WTC11 (cell line): ENCODE measurements at regions not wholly inside any gene's neighbourhood (a gene's known extent, or its start where the extent isn't known, plus 50 kb on each side); places are given as distances from the start of the nearest gene placed in this dataset.

Experiments used
- ATAC-seq: fragments of 200-7000 bp; cut with Tn5 transposase; 2 replicates; pipeline ENCODE4 v1.10.0; 2021; ENCODE audit warnings: mild to moderate bottlenecking, moderate library complexity
- CTCF ChIA-PET: fragments of 300-600 bp; sonication (Branson Sonifier 250); formaldehyde crosslinking; loops from one replicate; lab custom pipeline; 2021; ENCODE audit warnings: antibody characterized with exemption; lab: Charles Lee
- POLR2A ChIA-PET: fragments of 350-600 bp; sonication (Branson Sonifier 250); formaldehyde crosslinking; loops from one replicate; lab custom pipeline; 2021; ENCODE audit warnings: antibody characterized with exemption; lab: Charles Lee
- DNase-seq: peaks from one replicate; pipeline ENCODE4 v3.0.0; 2021; ENCODE audit warnings: low spot score
- H3K27ac Mint-ChIP-seq: 2 replicates; pipeline ENCODE4 v1.8.0; 2021; ENCODE audit warnings: mixed read lengths
- H3K27me3 Mint-ChIP-seq: 2 replicates; pipeline ENCODE4 v1.8.0; 2021; ENCODE audit warnings: low read depth, mild to moderate bottlenecking, moderate library complexity, mixed read lengths
- H3K36me3 Mint-ChIP-seq: 2 replicates; pipeline ENCODE4 v1.8.0; 2021; ENCODE audit warnings: mixed read lengths
- H3K4me1 Mint-ChIP-seq: 2 replicates; pipeline ENCODE4 v1.8.0; 2022; ENCODE audit warnings: mixed read lengths
- H3K4me3 Mint-ChIP-seq: 2 replicates; pipeline ENCODE4 v1.8.0; 2021; ENCODE audit warnings: mild to moderate bottlenecking, moderate library complexity, mixed read lengths
- H3K9me3 Mint-ChIP-seq: 2 replicates; pipeline ENCODE4 v1.8.0; 2021; ENCODE audit warnings: mixed read lengths
- CREM ChIP-seq: sonication (generic); formaldehyde crosslinking; IDR thresholded peaks from 2 replicates; pipeline ENCODE4 v1.8.1; 2022; ENCODE audit warnings: mild to moderate bottlenecking, missing genetic modification reagents, moderate library complexity
- GABPB1 ChIP-seq: sonication (generic); formaldehyde crosslinking; IDR thresholded peaks from 2 replicates; pipeline ENCODE4 v1.8.1; 2023; ENCODE audit warnings: mild to moderate bottlenecking, missing genetic modification reagents
- MXD4 ChIP-seq: fragments of 250-450 bp; sonication (Bioruptor Pico); IDR thresholded peaks from 2 replicates; pipeline ENCODE4 v1.8.0; 2021; ENCODE audit warnings: mild to moderate bottlenecking, moderate library complexity, borderline replicate concordance
- NFATC4 ChIP-seq: fragments of 250-450 bp; sonication (Bioruptor Pico); IDR thresholded peaks from 2 replicates; pipeline ENCODE4 v1.9.0; 2021; ENCODE audit warnings: mild to moderate bottlenecking
- NR2C2 ChIP-seq: sonication (generic); formaldehyde crosslinking; IDR thresholded peaks from 2 replicates; pipeline ENCODE4 v1.8.0; 2022; ENCODE audit warnings: mild to moderate bottlenecking, missing genetic modification reagents
- OVOL2 ChIP-seq: fragments of 250-450 bp; sonication (Bioruptor Pico); IDR thresholded peaks from 2 replicates; pipeline ENCODE4 v1.9.0; 2021; ENCODE audit warnings: mild to moderate bottlenecking, borderline replicate concordance
- RELA ChIP-seq: sonication (generic); formaldehyde crosslinking; IDR thresholded peaks from 2 replicates; pipeline ENCODE4 v1.8.1; 2022; ENCODE audit warnings: missing genetic modification reagents, mild to moderate bottlenecking, borderline replicate concordance
- SMAD3 ChIP-seq: sonication (generic); formaldehyde crosslinking; IDR thresholded peaks from 2 replicates; pipeline ENCODE4 v1.8.0; 2022; ENCODE audit warnings: missing genetic modification reagents, mild to moderate bottlenecking, borderline replicate concordance
- TP53 ChIP-seq: sonication (generic); formaldehyde crosslinking; IDR thresholded peaks from 2 replicates; pipeline ENCODE4 v1.8.1; 2023; ENCODE audit warnings: mild to moderate bottlenecking, missing genetic modification reagents
- ZNF138 ChIP-seq: sonication (generic); formaldehyde crosslinking; conservative IDR thresholded peaks from 2 replicates; pipeline ENCODE4 v1.8.1; 2022; ENCODE audit warnings: mild to moderate bottlenecking, moderate library complexity, missing genetic modification reagents
- ZNF232 ChIP-seq: sonication (generic); formaldehyde crosslinking; IDR thresholded peaks from 2 replicates; pipeline ENCODE4 v1.8.0; 2022; ENCODE audit warnings: mild to moderate bottlenecking, missing genetic modification reagents
- ZNF263 ChIP-seq: sonication (generic); formaldehyde crosslinking; IDR thresholded peaks from 2 replicates; pipeline ENCODE4 v1.8.1; 2022; ENCODE audit warnings: low read depth, mild to moderate bottlenecking, moderate library complexity, missing genetic modification reagents
- ZNF416 ChIP-seq: fragments of 250-450 bp; sonication (Bioruptor Pico); IDR thresholded peaks from 2 replicates; pipeline ENCODE4 v1.9.0; 2021; ENCODE audit warnings: mild to moderate bottlenecking, inconsistent platforms
- TF ChIP-seq, protein P1 (sequence below): sonication (generic); formaldehyde crosslinking; IDR thresholded peaks from 2 replicates; pipeline ENCODE4 v1.8.0; 2023; ENCODE audit warnings: mild to moderate bottlenecking, missing genetic modification reagents
- TF ChIP-seq, protein P2 (sequence below): fragments of 250-450 bp; sonication (Bioruptor Pico); IDR thresholded peaks from 2 replicates; pipeline ENCODE4 v1.9.0; 2021; ENCODE audit warnings: moderate library complexity, mild to moderate bottlenecking, inconsistent platforms, borderline replicate concordance
- TF ChIP-seq, protein P3 (sequence below): sonication (generic); formaldehyde crosslinking; IDR thresholded peaks from 2 replicates; pipeline ENCODE4 v1.8.1; 2023; ENCODE audit warnings: mild to moderate bottlenecking, missing genetic modification reagents, borderline replicate concordance
- TF ChIP-seq, protein P4 (sequence below): sonication (generic); formaldehyde crosslinking; IDR thresholded peaks from 2 replicates; pipeline ENCODE4 v1.8.1; 2023; ENCODE audit warnings: mild to moderate bottlenecking, moderate library complexity, missing genetic modification reagents
- TF ChIP-seq, protein P5 (sequence below): fragments of 250-450 bp; sonication (Bioruptor Pico); IDR thresholded peaks from 2 replicates; pipeline ENCODE4 v1.9.0; 2021; ENCODE audit warnings: mild to moderate bottlenecking
- TF ChIP-seq, protein P6 (sequence below): sonication (generic); formaldehyde crosslinking; IDR thresholded peaks from 2 replicates; pipeline ENCODE4 v1.8.0; 2023; ENCODE audit warnings: missing genetic modification reagents, mild to moderate bottlenecking, borderline replicate concordance

DNA sequence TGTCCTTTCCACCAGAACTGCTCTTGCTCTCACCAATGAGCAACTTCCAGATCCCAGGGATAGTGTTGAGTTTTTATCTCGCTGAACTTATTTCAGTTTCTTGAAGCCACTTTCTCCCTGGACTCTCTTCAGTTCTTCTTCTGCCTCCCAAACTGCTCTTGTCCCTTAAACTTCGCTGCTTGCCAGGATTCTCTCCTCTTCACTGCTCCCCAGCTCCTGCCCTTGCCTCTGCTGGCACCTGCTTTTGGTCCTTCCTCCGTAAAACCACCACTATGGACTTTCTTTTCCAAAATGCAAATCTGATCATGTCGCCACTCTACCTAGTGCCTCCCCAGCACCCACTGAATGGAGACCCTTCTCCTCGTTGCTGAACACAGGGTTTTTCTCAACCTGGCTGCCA, 92.8 kb upstream of the PALS2 start (continued):
- no peak for TF ChIP-seq ZNF263

DNA sequence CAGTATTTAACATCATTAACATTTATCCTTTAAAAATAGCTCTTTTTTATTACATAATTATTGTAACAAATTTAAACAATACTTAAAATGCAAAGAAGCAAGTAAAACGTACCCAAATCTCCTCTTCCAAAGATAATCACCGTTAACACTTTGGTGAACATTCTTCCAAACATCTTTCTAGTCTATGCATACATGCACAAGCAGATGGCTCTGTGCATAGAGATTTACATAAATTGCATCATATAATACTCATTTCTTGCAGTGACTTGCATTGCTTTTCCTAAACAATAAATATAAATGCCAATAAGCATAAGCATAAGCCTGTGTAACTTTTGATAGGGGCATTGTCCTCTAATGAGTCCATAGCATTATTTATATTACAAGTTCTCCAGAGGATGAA, 89.4 kb upstream of the PALS2 start:
- Mint-ChIP-seq H3K9me3 (peaks cover 4% of the 10 kb centered on the region; the same call in 1 of the 2 replicates), H3K36me3 (no peaks in the 10 kb centered on the region), H3K27me3 (peaks cover 15% of the 10 kb centered on the region), H3K4me3 (no peak overlapping the region), H3K4me1 (peaks cover 8% of the 10 kb centered on the region), H3K27ac (no peak overlapping the region)
- no peak for ATAC-seq
- CTCF ChIA-PET: no interaction called here
- DNase-seq: no peak
- POLR2A ChIA-PET: no interaction called here
- TF ChIP-seq, protein P1, sequence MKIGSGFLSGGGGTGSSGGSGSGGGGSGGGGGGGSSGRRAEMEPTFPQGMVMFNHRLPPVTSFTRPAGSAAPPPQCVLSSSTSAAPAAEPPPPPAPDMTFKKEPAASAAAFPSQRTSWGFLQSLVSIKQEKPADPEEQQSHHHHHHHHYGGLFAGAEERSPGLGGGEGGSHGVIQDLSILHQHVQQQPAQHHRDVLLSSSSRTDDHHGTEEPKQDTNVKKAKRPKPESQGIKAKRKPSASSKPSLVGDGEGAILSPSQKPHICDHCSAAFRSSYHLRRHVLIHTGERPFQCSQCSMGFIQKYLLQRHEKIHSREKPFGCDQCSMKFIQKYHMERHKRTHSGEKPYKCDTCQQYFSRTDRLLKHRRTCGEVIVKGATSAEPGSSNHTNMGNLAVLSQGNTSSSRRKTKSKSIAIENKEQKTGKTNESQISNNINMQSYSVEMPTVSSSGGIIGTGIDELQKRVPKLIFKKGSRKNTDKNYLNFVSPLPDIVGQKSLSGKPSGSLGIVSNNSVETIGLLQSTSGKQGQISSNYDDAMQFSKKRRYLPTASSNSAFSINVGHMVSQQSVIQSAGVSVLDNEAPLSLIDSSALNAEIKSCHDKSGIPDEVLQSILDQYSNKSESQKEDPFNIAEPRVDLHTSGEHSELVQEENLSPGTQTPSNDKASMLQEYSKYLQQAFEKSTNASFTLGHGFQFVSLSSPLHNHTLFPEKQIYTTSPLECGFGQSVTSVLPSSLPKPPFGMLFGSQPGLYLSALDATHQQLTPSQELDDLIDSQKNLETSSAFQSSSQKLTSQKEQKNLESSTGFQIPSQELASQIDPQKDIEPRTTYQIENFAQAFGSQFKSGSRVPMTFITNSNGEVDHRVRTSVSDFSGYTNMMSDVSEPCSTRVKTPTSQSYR (CRISPR knock-in tag): no peak
- TF ChIP-seq, protein P2, sequence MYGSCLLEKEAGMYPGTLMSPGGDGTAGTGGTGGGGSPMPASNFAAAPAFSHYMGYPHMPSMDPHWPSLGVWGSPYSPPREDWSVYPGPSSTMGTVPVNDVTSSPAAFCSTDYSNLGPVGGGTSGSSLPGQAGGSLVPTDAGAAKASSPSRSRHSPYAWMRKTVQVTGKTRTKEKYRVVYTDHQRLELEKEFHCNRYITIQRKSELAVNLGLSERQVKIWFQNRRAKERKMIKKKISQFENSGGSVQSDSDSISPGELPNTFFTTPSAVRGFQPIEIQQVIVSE (CRISPR knock-in tag): no peak
- TF ChIP-seq ZNF232 (CRISPR knock-in tag) (no peak), GABPB1 (CRISPR knock-in tag) (no peak), ZNF416 (no peak), OVOL2 (CRISPR knock-in tag) (no peak), SMAD3 (CRISPR knock-in tag) (no peak), TP53 (CRISPR knock-in tag) (no peak), MXD4 (CRISPR knock-in tag) (no peak), RELA (no peak), ZNF138 (CRISPR knock-in tag) (no peak), NFATC4 (no peak), NR2C2 (CRISPR knock-in tag) (no peak), CREM (CRISPR knock-in tag) (no peak)
- TF ChIP-seq, protein P3, sequence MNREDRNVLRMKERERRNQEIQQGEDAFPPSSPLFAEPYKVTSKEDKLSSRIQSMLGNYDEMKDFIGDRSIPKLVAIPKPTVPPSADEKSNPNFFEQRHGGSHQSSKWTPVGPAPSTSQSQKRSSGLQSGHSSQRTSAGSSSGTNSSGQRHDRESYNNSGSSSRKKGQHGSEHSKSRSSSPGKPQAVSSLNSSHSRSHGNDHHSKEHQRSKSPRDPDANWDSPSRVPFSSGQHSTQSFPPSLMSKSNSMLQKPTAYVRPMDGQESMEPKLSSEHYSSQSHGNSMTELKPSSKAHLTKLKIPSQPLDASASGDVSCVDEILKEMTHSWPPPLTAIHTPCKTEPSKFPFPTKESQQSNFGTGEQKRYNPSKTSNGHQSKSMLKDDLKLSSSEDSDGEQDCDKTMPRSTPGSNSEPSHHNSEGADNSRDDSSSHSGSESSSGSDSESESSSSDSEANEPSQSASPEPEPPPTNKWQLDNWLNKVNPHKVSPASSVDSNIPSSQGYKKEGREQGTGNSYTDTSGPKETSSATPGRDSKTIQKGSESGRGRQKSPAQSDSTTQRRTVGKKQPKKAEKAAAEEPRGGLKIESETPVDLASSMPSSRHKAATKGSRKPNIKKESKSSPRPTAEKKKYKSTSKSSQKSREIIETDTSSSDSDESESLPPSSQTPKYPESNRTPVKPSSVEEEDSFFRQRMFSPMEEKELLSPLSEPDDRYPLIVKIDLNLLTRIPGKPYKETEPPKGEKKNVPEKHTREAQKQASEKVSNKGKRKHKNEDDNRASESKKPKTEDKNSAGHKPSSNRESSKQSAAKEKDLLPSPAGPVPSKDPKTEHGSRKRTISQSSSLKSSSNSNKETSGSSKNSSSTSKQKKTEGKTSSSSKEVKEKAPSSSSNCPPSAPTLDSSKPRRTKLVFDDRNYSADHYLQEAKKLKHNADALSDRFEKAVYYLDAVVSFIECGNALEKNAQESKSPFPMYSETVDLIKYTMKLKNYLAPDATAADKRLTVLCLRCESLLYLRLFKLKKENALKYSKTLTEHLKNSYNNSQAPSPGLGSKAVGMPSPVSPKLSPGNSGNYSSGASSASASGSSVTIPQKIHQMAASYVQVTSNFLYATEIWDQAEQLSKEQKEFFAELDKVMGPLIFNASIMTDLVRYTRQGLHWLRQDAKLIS (CRISPR knock-in tag): no peak
- TF ChIP-seq, protein P4, sequence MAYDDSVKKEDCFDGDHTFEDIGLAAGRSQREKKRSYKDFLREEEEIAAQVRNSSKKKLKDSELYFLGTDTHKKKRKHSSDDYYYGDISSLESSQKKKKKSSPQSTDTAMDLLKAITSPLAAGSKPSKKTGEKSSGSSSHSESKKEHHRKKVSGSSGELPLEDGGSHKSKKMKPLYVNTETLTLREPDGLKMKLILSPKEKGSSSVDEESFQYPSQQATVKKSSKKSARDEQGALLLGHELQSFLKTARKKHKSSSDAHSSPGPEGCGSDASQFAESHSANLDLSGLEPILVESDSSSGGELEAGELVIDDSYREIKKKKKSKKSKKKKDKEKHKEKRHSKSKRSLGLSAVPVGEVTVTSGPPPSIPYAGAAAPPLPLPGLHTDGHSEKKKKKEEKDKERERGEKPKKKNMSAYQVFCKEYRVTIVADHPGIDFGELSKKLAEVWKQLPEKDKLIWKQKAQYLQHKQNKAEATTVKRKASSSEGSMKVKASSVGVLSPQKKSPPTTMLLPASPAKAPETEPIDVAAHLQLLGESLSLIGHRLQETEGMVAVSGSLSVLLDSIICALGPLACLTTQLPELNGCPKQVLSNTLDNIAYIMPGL (CRISPR knock-in tag): no peak
- TF ChIP-seq, protein P5, sequence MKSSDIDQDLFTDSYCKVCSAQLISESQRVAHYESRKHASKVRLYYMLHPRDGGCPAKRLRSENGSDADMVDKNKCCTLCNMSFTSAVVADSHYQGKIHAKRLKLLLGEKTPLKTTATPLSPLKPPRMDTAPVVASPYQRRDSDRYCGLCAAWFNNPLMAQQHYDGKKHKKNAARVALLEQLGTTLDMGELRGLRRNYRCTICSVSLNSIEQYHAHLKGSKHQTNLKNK: no peak
- TF ChIP-seq, protein P6, sequence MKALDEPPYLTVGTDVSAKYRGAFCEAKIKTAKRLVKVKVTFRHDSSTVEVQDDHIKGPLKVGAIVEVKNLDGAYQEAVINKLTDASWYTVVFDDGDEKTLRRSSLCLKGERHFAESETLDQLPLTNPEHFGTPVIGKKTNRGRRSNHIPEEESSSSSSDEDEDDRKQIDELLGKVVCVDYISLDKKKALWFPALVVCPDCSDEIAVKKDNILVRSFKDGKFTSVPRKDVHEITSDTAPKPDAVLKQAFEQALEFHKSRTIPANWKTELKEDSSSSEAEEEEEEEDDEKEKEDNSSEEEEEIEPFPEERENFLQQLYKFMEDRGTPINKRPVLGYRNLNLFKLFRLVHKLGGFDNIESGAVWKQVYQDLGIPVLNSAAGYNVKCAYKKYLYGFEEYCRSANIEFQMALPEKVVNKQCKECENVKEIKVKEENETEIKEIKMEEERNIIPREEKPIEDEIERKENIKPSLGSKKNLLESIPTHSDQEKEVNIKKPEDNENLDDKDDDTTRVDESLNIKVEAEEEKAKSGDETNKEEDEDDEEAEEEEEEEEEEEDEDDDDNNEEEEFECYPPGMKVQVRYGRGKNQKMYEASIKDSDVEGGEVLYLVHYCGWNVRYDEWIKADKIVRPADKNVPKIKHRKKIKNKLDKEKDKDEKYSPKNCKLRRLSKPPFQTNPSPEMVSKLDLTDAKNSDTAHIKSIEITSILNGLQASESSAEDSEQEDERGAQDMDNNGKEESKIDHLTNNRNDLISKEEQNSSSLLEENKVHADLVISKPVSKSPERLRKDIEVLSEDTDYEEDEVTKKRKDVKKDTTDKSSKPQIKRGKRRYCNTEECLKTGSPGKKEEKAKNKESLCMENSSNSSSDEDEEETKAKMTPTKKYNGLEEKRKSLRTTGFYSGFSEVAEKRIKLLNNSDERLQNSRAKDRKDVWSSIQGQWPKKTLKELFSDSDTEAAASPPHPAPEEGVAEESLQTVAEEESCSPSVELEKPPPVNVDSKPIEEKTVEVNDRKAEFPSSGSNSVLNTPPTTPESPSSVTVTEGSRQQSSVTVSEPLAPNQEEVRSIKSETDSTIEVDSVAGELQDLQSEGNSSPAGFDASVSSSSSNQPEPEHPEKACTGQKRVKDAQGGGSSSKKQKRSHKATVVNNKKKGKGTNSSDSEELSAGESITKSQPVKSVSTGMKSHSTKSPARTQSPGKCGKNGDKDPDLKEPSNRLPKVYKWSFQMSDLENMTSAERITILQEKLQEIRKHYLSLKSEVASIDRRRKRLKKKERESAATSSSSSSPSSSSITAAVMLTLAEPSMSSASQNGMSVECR (CRISPR knock-in tag): no peak
